Left lung (tissue), 4 donors: ENCODE measurements at regions not wholly inside any gene's neighbourhood (a gene's known extent, or its start where the extent isn't known, plus 50 kb on each side); places are given as distances from the start of the nearest gene placed in this dataset.

Experiments used
- ATAC-seq: fragments of 200-7000 bp; cut with Tn5 transposase; one replicate; pipeline ENCODE4 v1.9.1; 2020; ENCODE audit warnings: moderate library complexity
- DNase-seq, 4 donors: peaks; one replicate each; pipeline ENCODE4 v3.0.0-alpha.2; 2013 to 2020
- H3K27ac ChIP-seq, 2 donors: fragments of 200-600 bp; sonication (generic) in 1 of 2; one replicate each; pipeline versions ENCODE4 v1.5.0 to v1.8.0; 2020 to 2021
- H3K27me3 ChIP-seq, 2 donors: fragments of 200-600 bp; sonication (generic) in 1 of 2; one replicate each; pipeline versions ENCODE4 v1.5.0 to v1.8.0; 2020 to 2021
- H3K36me3 ChIP-seq, 2 donors: fragments of 200-600 bp; sonication (generic) in 1 of 2; one replicate each; pipeline versions ENCODE4 v1.5.0 to v1.8.0; 2020 to 2021
- H3K4me1 ChIP-seq, 2 donors: fragments of 200-600 bp; one replicate each; pipeline ENCODE4 v1.8.0; 2021
- H3K4me3 ChIP-seq, 2 donors: fragments of 200-600 bp; sonication (generic) in 1 of 2; one replicate each; pipeline versions ENCODE4 v1.5.0 to v1.8.0; 2020 to 2021; ENCODE audit warnings: mild to moderate bottlenecking in 1 of 2
- H3K9me3 ChIP-seq, 2 donors: fragments of 200-600 bp; sonication (generic) in 1 of 2; one replicate each; pipeline versions ENCODE4 v1.5.0 to v1.8.0; 2020 to 2021
- intact Hi-C, 2 donors: fragments of 100-400 bp; cut with DNase I; formaldehyde crosslinking; loops; one replicate each; pipeline versions ENCODE4 v1.11.2 to v1.14.2; 2022
- TF ChIP-seq, protein P1 (sequence below), 2 donors: fragments of 200-600 bp; sonication (generic) in 1 of 2; IDR thresholded peaks; one replicate each; pipeline versions ENCODE4 v1.5.0 to v1.8.0; 2021; ENCODE audit warnings: antibody characterized with exemption in 2 of 2
- donor health status: DM: no; HTN: yes; CAD: no.
- donor health status: DM: no; HTN: no; CAD: no.

DNA sequence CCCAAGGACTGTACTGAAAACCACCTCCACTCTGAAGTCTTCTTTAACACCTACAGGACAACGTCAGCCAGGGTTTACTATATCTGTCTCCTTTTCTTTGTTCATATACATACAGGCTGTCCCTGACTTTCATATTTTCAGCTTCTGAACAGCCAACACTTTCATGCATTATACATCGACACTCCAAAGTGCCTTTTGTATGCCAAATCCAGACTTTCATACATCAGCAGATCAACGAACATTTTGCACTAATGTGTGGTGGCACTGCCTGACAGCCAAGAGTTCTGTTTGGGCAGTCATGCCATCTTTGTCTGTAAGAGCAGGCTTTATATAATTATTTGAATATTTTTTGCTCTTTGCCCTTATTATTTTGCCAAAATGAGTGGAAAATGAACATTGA, 487.4 kb downstream of the CETN3 start:
- H3K36me3 ChIP-seq, result no peaks in the 10 kb centered on the region
- H3K4me1 ChIP-seq, result no peaks in the 10 kb centered on the region
- TF ChIP-seq, protein P1, sequence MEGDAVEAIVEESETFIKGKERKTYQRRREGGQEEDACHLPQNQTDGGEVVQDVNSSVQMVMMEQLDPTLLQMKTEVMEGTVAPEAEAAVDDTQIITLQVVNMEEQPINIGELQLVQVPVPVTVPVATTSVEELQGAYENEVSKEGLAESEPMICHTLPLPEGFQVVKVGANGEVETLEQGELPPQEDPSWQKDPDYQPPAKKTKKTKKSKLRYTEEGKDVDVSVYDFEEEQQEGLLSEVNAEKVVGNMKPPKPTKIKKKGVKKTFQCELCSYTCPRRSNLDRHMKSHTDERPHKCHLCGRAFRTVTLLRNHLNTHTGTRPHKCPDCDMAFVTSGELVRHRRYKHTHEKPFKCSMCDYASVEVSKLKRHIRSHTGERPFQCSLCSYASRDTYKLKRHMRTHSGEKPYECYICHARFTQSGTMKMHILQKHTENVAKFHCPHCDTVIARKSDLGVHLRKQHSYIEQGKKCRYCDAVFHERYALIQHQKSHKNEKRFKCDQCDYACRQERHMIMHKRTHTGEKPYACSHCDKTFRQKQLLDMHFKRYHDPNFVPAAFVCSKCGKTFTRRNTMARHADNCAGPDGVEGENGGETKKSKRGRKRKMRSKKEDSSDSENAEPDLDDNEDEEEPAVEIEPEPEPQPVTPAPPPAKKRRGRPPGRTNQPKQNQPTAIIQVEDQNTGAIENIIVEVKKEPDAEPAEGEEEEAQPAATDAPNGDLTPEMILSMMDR (IDR thresholded peaks at IDR 0.05), result no peak
- intact Hi-C loops, result no loop called here
- H3K4me3 ChIP-seq, result no peak overlapping the region
- DNase-seq, result no peak
- H3K27me3 ChIP-seq, result no peaks in the 10 kb centered on the region
- no peak for ATAC-seq
- no peak overlapping the region for H3K27ac ChIP-seq
- H3K9me3 ChIP-seq, result no peaks in the 10 kb centered on the region

DNA sequence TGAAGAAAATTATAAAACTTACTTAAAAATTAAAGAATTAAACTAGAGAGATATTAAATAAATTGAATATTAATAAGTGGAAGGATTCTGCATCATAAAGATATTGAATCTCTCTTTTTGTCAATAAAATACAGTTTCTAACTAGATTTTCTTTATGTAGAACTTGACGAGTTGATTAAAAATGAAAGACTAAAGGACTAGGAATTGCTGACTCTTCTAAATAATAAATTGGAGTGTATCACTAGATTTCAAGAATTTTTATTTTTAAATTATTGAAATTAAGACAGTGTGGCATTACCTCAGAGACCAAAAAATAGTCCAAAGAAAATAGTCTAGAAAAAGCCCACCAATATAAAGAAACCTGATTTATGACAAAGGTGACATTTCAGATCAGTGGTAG, 492.4 kb downstream of the CETN3 start:
- peaks cover 0 to 2% of the 10 kb centered on the region in 2 donors for H3K9me3 ChIP-seq
- no peaks in the 10 kb centered on the region for H3K27me3 ChIP-seq
- DNase-seq, result no peak
- H3K27ac ChIP-seq, result no peak overlapping the region
- TF ChIP-seq, protein P1 (IDR thresholded peaks at IDR 0.05), result no peak
- intact Hi-C loops, result no loop called here
- H3K4me1 ChIP-seq, result no peaks in the 10 kb centered on the region
- no peaks in the 10 kb centered on the region for H3K36me3 ChIP-seq
- no peak for ATAC-seq
- H3K4me3 ChIP-seq, result no peak overlapping the region

DNA sequence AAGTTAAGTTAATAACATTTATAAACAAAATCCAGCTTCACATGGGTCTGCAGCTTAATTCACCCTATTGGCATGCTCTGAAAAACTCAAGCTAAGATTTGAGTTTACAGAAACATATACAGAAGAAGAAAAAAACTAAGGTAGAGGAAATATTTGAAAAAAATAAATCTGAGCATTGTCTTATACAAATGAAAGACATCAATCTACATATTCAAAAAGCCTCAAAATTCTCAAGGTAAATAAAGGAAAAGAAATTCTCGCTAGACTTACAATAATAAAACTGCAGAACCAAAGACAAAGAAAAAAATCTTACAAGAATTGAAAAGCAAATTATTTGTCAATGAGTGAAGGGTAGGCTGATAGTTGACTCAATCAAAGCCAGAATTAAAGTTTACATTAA, 493.4 kb downstream of the CETN3 start:
- TF ChIP-seq, protein P1 (IDR thresholded peaks at IDR 0.05), result no peak
- ATAC-seq, result no peak
- no peaks in the 10 kb centered on the region for H3K27me3 ChIP-seq
- no peak overlapping the region for H3K27ac ChIP-seq
- no peak overlapping the region for H3K4me3 ChIP-seq
- peaks cover 0 to 2% of the 10 kb centered on the region in 2 donors for H3K9me3 ChIP-seq
- intact Hi-C loops, result no loop called here
- no peaks in the 10 kb centered on the region for H3K36me3 ChIP-seq
- DNase-seq, result no peak
- H3K4me1 ChIP-seq, result no peaks in the 10 kb centered on the region

DNA sequence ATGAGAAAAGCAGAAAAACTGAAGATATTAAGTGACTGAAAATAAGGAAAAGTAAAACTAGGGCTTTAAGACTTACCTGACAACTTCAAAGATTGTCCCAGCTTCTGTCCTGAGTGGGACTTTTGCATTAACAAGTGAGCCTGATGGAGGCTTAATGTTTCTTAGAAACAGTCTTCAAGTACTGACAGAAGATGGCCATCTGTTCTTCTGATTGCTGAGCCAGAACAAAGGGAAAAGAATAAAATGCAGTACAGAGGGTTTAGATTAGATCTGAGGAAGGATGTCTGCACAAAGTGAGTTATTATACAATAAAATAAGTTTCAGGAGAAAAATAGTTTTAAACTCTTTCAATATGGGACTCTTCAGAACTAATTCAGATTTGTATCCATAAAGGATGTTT, 500.7 kb downstream of the CETN3 start:
- intact Hi-C loops, result no loop called here
- TF ChIP-seq, protein P1 (IDR thresholded peaks at IDR 0.05), result no peak

DNA sequence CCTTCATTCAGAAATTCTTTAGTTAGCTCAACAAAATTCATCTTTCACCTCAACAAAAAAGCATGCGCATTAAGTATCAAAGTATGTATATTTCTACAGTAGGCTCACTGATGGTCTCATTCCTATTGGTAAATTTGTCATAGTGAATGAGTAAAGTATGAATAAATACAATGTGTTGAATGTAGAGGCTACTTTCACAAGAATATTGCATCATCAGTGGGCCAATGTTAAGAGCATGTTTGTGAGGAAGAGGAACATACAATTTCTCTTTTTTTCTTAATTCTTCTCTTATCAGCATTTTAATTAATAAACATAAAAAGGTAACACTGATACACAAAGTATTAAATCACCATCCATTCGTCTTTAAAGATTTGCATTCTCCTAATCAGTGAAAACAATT, 505.1 kb downstream of the CETN3 start:
- TF ChIP-seq, protein P1 (IDR thresholded peaks at IDR 0.05), result no peak
- H3K4me3 ChIP-seq, result no peak overlapping the region
- intact Hi-C loops, result no loop called here

More for the DNA sequence above, 500.7 kb downstream of the CETN3 start:
- Histone ChIP-seq H3K27me3 (no peaks in the 10 kb centered on the region), H3K4me3 (no peak overlapping the region), H3K27ac (no peak overlapping the region), H3K9me3 (no peaks in the 10 kb centered on the region), H3K4me1 (no peaks in the 10 kb centered on the region), H3K36me3 (no peaks in the 10 kb centered on the region)
- ATAC-seq, result no peak
- DNase-seq, result no peak

More for the DNA sequence above, 505.1 kb downstream of the CETN3 start:
- DNase-seq (no peak), ATAC-seq (no peak)
- no peaks in the 10 kb centered on the region for H3K4me1 ChIP-seq
- no peaks in the 10 kb centered on the region for H3K9me3 ChIP-seq
- no peaks in the 10 kb centered on the region for H3K27me3 ChIP-seq
- no peak overlapping the region for H3K27ac ChIP-seq
- H3K36me3 ChIP-seq, result no peaks in the 10 kb centered on the region
